NCI-H1048 (cell line): ENCODE measurements at regions not wholly inside any gene's neighbourhood (a gene's known extent, or its start where the extent isn't known, plus 50 kb on each side); places are given as distances from the start of the nearest gene placed in this dataset.

Experiments
- DNase-seq: peaks from one replicate; lab custom pipeline; 2025; lab: John Stamatoyannopoulos, UW

DNA sequence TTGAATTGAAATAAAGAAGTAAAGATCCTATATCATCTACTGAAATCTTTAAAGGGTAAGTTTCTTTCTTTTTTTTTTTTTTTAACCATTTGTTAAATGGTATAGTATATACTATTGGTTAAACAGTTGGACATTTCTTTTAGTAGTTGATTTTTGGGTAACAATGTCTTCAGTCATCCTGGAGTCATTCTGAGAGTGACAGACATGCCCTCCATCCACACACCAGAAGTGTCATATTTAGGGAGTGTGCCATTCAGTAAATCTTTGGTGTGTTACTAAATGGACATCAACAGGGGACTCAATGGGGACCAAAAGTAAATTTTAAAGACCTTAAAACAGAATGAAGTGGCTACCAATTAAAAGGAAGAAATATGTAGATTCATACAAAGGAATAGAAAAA lies 50.8 kb upstream of the SLC39A10 start:
- DNase-seq, result no peak

DNA sequence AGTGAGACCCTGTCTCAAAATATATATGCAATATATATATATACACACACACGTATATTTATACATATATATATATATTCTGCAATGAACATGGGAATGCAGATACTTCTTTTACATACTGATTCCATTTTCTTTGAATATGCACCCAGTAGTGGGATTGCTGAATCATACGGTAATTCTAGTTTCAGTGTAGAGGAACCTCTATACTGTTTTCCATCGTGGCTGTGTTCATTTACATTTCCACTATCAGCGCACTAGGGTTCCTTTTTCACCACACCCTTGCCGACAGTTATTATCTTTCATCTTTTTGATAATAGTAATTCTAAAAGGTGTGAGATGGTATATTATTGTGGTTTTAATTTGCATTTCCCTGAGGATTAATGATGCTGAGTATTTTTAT lies 52.3 kb upstream of the SLC39A10 start:
- no peak for DNase-seq

DNA sequence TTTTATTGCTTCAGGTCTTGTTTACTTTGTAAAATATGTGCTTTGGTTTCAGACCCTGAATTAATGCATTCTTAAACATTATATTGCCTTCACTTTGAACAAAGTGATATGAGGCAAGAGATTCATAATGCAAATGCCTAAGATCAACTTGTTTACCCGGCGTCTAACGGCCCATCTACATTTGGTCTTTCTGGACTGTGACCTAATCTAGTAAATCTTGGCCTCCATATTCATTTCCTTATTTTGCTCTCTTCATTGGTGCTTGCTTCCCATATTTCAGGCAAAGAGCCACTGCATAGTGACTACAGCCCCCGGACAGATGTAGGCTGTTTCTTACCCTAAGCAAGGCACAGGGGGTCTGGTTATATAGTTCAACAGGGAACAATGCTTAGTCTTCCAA lies 53.0 kb upstream of the SLC39A10 start:
- DNase-seq, result no peak

DNA sequence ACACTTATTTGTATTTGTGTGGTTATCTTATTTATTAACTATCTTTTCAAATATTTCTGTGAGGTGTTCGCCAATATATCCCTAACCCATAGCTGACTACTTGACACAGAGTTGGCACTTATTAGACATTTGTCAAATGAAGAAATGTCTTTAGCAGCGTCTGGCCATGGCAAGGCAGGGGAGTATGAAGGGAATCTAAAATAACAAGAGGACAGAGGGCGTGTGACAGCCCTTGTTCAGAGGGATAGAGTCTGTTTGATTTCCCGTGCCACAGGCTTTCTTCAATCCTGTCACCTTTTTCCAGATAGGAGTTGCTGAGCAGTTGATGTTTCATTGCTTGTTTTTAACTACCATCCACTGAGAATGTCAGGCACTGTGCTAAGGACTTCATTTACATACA lies 53.6 kb upstream of the SLC39A10 start:
- no peak for DNase-seq

DNA sequence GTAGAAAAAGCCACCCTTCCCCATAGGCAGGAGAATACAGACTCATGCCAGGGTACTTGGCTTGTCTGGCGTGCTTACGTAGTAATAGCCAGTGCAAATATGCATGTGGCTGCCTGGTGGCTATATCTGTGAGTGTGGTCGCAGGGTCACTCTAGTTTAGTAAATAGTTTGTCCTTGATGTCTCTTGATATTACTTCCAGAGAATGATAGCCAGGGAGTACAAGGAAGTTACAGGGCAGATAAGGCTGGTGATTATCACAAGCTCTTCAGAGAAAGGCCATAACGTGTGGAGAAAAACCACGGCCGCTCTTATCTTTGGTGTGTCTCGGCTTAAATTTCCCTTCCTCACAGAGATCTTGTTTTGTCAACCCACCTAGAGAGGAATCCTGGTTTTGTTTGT lies 54.3 kb upstream of the SLC39A10 start:
- no peak for DNase-seq

DNA sequence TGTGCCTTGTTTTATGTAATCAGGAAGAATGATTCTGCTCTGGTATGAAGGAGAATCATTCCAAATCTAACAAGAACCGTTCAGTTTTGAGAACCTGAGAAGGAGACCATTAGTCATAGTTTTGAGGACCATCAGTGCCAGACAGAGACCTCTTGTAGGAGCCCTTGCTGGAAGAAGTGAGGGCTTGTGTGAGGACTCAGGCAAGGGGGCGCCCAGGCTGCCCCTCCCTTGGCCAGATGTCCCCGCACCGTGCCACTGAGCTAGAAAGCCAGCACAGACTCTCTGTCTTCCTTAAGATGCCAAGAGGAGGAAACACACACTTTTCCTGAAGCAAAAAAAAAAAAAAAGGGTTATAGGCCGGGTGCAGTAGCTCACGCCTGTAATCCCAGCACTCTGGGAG lies 55.7 kb upstream of the SLC39A10 start:
- DNase-seq, result no peak

DNA sequence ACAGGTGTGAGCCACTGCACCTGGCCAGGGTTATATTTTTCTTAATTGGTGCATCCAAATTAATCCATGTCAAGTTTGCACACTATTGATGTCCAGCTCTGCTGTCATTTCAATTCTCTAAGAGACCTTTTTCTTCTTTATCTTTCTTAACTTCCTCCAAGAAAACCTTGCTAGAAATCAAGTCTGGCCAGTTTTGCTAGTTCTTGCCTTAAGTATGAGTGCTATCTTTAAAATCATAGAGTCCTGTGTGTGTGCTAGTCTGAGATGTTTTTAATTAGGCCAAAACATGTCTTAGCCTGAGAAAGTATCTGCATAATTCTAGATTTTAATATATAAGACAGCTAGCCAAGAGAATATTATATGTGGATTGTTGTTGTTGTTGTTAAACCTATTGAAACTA lies 56.2 kb upstream of the SLC39A10 start:
- DNase-seq, result no peak

DNA sequence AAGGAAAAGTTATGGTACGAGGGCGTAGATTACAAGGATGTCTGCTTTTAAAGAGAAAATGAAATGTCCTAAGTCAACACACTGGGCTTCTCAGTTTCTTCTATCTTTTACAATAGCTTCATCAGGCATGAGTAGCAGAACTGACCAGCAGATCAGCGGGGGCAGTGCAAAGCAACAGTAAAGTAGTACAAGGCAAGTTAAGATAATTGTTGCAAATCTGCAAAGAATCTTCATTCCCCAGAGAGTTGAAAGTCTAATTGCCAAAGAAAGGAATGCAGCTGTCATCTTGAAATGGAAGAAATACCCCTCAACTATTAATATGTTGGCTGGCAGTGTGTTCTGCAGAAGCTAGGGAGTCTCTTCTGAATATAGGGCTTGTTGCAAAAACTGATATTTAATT lies 60.2 kb upstream of the SLC39A10 start:
- no peak for DNase-seq

DNA sequence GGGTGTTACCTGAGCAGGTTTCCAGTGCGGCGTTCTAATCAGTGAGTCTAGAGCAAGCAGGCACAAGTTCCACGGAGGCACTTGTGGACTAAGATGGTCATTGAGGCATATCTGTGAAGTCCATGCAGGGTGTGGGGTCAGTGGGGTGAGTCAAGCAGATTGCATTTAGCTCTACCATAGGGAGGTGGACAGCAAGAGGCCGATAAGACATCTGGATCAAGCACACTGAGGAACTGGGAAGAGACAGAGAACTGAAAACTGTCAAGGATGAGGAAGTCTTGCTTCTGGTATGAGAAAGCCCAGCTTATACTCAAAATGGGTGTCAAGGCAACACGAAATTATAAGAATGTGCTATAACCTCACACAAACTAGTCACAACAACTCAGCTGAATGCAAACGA lies 61.2 kb upstream of the SLC39A10 start:
- no peak for DNase-seq

DNA sequence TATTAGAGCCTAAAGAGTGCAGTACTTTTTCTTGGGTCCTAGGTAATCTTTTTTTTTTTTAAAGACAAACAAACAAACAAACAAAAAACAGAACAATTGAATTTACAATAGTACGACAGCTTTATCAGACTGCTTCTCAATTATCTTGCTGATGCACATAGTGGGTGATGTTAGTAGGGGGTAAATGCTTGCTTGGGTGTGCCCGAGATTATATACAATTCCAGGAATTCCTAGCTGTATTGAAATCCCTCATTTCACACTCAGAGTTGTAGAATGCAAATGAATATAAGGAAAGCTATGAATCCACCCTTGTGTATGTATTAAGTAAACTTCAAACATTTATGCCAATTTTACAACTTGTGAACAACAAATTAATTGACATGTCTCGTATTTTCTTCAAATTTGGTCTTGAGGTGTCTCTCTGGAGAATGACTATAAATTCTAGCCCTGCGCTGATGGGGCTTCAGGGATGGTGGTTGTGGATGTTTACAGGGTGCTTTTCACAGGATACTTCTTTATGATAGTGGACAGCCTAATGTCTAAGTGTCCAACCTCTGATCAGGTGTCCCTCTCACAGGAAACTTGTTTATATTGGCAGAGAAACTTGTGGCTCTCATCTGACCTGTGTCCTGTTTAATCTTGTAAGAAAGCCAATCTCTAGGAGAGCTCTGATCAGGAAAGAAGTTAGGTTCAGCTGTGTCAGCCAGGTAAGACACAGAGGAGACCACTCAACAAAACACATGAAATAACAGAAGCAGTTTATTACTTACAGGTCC lies 61.9 kb upstream of the SLC39A10 start:
- no peak for DNase-seq

DNA sequence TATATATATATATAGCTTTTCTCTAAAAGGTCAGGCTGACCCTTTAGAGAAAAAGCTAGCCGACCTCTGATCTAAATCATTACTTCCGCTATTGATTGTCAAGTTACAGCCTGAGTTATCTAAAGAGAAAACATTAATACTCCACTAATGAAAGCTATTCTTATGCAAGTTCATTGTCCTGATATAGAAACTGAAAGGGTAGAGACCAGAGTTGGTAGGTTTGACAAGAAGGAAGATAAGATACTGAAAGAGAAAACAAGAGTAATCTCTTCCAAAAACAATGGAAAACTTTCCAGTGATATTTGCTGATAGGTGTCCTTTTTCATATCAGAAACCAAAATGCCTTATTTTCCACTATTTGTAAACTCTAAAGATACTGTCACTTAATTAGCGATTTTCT lies 62.8 kb upstream of the SLC39A10 start:
- no peak for DNase-seq

DNA sequence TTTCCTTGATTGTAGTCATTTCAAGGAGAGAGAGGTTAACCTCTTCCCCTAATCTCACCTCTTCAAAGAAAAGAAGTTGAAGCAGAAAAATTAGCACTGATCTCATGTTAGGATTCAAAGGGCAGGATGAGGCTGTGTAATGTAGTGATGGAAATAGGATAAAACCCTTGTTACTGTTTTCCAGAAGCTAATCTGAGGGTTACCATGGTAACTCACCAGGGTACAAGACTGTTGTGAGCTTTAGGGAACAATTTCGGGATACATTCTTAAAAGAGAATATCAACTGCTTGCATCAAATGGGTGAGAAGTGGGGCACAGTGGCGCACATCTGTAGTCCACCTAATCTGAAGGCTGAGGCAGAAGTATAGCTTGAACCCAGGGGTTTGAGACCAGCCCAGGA lies 64.9 kb upstream of the SLC39A10 start:
- no peak for DNase-seq

DNA sequence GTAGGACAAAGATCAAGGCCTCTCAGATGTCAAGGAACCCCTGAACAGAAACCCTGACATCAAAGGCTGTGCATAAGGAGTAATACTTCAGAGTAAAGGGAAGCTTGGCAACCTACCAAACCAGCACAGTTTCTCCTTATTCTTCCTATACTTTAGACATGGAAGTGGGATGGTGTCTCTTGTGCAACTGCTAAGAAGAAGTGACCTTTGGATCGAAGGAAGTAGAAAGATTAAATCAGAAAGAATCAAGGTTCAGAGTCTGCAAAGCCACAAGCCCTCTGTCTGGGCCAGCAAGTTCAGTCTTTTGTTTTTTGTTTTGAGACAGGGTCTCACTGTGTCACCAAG lies 66.2 kb upstream of the SLC39A10 start:
- DNase-seq, result no peak

DNA sequence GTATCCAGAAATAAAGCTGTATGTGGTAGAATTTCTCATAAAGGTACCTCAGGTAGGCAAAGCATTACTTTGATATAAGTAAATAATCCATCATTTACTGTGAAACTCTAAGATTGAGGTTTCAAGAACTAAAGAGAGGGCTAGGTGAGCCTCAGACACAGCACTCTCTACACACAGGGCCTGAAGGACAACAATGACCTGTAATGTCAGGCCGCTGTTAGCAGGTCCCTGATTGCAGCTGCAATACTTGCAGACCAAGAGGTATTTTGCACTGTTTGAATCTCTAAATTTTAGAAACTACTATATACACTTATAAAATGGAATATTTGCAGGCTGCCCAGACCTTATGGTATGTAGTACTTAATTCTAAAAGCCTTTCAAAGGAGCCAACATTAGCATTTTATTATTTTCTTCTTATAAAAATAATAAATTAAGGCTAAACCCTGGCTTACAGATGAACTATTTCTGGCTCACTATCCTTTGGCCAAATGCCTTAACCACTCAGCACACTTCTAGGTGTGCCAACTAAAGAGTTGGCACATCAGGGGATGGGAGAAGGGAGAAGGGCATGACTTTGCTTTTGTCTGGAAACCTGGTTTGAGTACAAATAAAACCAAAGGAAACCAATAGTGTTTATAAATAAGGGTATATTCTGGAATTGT lies 66.7 kb upstream of the SLC39A10 start:
- DNase-seq, result no peak

DNA sequence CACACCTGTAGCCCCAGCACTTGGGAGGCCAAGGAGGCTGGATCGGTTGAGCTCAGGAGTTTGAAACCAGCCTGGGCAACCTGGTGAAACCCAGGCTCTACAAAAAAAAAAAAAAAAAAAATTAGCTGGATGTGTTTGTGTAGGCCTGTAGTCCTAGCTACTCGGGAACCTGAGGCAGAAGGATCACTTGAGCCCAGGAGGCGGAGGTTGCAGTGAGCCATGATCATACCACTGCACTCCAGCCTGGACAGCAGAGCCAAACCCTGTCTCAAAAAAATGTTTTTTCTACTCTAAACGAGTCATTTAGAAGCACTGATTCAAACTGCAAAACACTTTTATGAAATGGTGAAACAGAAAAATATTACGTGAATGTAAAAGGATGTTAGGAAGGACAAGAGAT lies 69.1 kb upstream of the SLC39A10 start:
- DNase-seq, result no peak

DNA sequence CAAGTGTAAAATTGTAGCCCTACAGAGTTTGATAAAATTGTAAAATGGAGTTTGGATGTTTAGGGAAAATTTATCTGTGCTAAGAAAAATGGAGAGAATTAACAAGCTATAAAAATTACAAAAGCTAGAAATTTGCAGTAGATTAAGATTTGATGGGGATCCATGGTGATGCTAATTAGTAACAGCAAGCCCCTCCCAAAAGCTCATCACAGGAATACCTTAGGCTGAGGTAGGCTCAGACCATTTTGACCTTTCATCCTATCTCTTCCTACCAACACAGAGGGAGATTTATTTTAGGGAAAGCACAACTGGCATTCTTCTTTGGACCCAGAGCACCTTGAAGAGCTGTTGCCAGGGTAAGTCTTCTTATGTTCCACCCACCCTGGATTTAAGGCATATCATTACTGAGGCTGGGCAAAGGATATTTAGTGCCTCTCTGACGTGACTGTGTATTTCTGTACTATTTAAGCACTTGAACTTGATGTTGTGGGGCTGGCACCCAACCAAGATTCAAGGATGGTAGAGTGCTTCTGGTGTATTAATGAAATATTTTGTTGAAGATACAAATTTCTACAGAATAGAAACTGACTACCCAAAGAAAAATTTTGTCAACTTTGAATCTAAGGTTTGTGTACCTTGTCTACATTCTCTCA lies 70.8 kb upstream of the SLC39A10 start:
- DNase-seq, result no peak

DNA sequence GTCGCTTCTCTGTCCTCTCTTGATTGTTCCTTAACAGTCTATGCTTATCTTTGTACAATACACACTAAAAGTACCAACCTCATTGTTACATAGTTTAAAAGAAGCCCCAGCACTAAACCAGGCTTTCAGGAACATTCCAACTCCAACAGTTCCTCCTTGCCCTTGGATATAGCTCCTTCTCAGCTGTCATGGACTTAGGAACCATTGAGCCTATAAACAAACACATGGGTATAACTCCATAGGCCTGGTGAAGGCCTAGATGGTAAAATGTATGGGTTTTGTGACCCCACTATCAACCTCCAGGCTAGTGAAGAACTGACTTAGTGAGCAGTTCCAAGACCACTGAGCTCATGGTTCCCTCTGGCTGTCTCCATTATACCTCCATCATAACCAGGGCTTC lies 74.8 kb upstream of the SLC39A10 start:
- no peak for DNase-seq

DNA sequence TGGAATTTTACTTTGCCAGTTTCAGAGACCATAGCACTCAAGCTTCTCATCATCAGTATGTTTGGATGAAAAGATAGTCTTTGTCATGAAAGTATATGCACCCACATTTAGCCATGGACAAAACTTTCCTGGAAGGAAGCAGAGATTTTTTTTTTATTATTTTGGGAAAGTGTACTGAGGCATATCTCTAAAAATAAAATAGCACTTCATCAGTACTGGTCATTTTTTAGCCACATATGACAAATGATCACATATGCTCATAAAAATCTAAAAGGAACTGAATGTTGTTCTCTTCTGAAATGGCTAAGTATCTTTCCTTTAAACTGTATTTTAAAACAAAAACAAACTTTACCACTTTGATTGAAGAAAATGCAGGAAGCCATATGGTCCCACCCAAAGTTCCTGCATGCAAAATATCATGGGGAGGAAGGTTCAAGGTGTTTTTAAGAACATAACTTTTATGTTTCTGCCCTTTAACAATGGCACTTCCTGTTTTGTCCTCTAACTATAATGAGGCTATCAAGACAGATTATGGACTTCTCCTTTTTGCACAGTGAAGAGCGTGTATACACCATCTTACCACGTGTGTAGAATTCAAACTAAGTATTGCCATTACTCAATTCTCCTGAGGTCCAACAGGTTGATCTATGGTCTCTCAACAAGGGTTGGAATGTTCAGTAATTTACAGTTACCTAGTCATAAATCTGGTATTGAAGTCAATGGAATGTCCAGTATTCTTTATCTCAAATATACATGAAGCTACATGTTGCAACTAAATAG lies 77.1 kb upstream of the SLC39A10 start:
- no peak for DNase-seq

DNA sequence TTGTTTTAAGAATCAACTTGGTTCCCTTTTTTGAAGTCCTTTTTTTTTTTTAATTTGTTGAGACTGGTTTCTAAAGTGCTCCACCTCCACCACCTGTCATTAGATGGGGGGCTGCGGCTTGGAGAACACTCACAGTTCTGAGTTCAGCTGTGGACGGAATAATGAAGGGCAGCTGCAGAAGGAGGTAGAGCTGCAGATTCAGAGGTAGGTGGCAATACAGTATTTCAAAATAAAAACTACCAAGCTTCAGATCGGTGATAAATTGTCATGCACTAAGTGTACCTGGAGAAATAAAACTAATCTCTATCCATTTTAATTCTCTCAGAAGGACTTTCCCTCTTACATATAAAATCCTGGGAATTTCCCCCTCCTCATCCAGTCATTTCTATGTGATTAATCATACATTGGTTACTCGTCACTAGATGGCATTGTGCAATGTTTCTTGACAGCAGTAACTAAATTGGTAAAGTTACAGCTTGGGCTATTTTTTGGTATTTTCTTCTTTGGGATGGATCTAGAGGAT lies 81.1 kb upstream of the SLC39A10 start:
- DNase-seq, result no peak

DNA sequence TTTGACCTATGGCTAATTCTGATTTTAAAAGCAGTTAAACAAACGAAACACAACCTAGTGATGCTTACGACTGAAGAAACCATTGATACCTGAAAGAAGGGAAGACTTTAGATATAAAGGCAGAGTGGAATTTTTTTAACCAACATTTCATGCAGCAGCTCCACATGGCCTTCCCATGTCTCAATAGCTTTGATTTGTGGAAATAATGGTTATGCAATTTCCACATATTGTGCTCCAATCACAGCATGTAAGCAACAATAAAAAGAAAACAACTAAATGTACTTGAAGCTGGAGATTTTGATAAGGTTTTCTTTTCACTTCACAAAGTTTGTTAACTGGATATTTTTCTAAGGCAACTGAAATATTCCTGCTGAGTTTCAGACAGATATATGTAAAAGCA lies 82.0 kb upstream of the SLC39A10 start:
- no peak for DNase-seq

DNA sequence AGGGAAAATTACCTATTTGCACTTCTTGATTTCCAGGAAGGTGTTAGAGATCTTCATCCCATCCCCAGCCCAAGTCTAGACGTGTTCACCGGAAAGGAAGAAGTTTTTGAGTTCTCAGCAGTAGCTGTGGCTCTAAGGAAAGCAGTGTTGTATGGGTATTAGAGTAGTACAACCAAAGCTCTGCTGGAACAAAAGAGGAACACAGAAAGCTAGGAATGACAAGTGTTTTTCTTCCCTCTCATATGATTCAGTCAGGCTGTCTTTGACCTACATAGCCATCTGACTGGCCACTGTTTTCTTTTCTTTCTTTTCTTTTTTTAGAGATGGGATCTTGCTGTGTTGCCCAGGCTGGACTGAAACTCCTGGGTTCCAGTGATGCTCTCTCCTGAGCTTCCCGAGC lies 82.7 kb upstream of the SLC39A10 start:
- no peak for DNase-seq

DNA sequence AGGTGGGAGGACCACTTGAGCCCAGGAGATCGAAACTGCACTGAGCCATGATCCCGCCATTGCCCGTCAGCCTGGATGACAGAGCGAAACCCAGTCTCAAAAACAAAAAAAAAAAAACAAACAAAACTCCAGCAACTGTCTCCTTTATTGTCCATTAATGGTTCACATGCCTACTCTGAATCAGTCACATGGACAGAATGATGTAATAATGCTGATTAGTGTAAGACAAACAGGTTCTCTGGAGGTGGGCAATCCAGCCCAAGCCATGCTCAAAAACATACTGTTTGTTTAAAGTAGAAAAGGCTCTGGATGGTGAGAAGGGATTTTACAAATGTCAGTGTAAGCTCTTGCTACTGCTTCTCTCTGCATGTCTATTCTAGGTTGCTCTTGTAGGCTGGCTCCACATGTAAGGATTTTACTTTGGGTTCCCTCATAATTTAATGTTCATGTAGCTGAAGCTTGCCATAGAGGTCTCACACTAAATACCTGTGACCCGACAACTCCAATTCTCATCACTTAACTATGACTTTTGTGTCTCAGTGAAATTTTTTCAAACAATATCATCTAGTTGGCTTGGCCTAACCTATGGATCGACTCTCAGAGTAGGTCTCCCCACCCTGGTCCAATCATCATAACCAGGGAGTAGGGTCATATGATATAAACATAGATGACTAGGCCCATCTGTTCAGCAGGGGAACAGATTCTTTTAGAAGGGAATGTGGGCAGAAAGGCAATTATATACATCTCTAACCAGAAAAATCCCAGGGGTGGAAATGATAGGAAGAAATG lies 83.9 kb upstream of the SLC39A10 start:
- DNase-seq, result no peak
